ENCODE measurements at regions not wholly inside any gene's neighbourhood (a gene's known extent, or its start where the extent isn't known, plus 50 kb on each side); places are given as distances from the start of the nearest gene placed in this dataset.
A peak's percentile ranks its signal among the peaks of the same experiment; 100 is the strongest.

GRCh38 chr7:69452797-69453196, 145.5 kb upstream of the AUTS2 start:
- no peak for TF ChIP-seq CTCF (conservative IDR thresholded peaks at IDR 0.05)
- H3K27ac ChIP-seq: no peak overlapping the region

GRCh38 chr7:69457595-69458504, 140.4 kb upstream of the AUTS2 start:
- peak overlapping the region; percentile 20; the same call in 1 of the 2 replicates for H3K27ac ChIP-seq
- TF ChIP-seq CTCF (conservative IDR thresholded peaks at IDR 0.05): no peak

GRCh38 chr7:69464035-69464434, 134.2 kb upstream of the AUTS2 start:
- no peak for TF ChIP-seq CTCF (conservative IDR thresholded peaks at IDR 0.05)
- H3K27ac ChIP-seq: no peak overlapping the region

DNA sequence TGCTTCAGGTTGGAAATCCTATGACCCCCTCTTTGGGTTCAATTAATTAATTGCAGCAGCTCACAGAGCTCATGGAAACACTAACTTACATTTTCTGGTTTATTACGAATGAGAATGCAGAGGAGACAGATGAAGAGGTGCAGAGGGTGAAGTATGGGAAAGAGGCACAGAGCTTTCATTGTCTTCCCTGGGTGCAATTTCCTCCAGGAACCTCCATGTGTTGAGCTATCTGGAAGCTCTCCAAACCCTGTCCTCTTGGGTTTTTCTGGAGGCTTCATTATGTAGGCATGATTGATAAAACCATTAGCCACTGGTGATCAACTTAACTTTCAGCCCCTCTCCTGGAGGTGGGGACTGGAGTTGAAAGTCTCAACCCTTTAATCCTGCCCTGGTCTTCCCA, 133.0 kb upstream of the AUTS2 start:
- TF ChIP-seq CTCF (conservative IDR thresholded peaks at IDR 0.05): no peak
- H3K27ac ChIP-seq: no peak overlapping the region

DNA sequence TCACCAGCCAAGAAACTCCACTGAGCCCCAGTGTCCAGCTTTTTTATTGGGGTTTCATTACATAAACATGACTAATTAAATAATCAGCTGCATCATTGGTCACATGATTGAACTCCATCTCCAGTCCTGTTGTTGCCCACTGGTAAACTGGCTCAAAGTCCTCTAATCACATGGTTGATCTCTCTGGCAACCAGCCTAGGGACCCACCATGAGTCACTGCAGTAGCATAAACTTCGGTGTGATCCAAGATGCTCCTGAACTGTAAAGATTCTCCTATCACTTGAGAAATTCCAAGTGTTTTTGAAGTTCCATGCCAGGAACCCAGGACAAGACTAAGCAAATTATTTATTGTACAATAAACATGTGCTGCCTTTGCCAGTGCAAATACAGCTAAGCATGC, 130.4 kb upstream of the AUTS2 start:
- H3K27ac ChIP-seq: no peak overlapping the region; the same call in 1 of the 2 replicates
- no peak for TF ChIP-seq CTCF (conservative IDR thresholded peaks at IDR 0.05)

- TF ChIP-seq CTCF (conservative IDR thresholded peaks at IDR 0.05): no peak
- H3K27ac ChIP-seq: no peak overlapping the region
Observed at GRCh38 chr7:69476416-69476815, 121.9 kb upstream of the AUTS2 start.

- H3K27ac ChIP-seq: no peak overlapping the region
- TF ChIP-seq CTCF (conservative IDR thresholded peaks at IDR 0.05): no peak
Observed at GRCh38 chr7:69482676-69483075, 115.6 kb upstream of the AUTS2 start.

All from VCaP (cell line).